ENCODE measurements at regions not wholly inside any gene's neighbourhood (a gene's known extent, or its start where the extent isn't known, plus 50 kb on each side); places are given as distances from the start of the nearest gene placed in this dataset.
"Not testable (repeated sequence)": the region's sequence is repeated elsewhere in the genome, so short reads cannot be mapped to it uniquely, and the experiment has no call there.

- no peak for DNase-seq
These were observed 482.7 kb upstream of the ADAMTS9 start for GRCh38 chr3:65170390-65171042.

- DNase-seq: no peak
These were observed 482.2 kb upstream of the ADAMTS9 start for GRCh38 chr3:65169961-65170360.

GRCh38 chr3:65168547-65168946, 480.7 kb upstream of the ADAMTS9 start:
- DNase-seq: no peak

GRCh38 chr3:65166531-65166930, 478.7 kb upstream of the ADAMTS9 start:
- DNase-seq: no peak

- DNase-seq: no peak
These were observed 470.2 kb upstream of the ADAMTS9 start for GRCh38 chr3:65158023-65158422.

- DNase-seq: no peak
These were observed 466.2 kb upstream of the ADAMTS9 start for GRCh38 chr3:65153850-65154512.

GRCh38 chr3:65151666-65152065, 463.9 kb upstream of the ADAMTS9 start:
- DNase-seq: no peak

- no peak for DNase-seq
These were observed 462.1 kb upstream of the ADAMTS9 start for GRCh38 chr3:65149877-65150276.

- no peak for DNase-seq
These were observed 460.9 kb upstream of the ADAMTS9 start for GRCh38 chr3:65148687-65149086.

- DNase-seq: peak in 1 of 2 experiments; percentile 13
These were observed 458.4 kb upstream of the ADAMTS9 start for GRCh38 chr3:65146179-65146578.

GRCh38 chr3:65145680-65146079, 457.9 kb upstream of the ADAMTS9 start:
- no peak for DNase-seq

- no peak for DNase-seq
These were observed 457.1 kb upstream of the ADAMTS9 start for GRCh38 chr3:65144791-65145351.

GRCh38 chr3:65142456-65142855, 454.7 kb upstream of the ADAMTS9 start:
- DNase-seq: no peak

GRCh38 chr3:65138556-65138955, 450.8 kb upstream of the ADAMTS9 start:
- DNase-seq: no peak

- not testable (repeated sequence) for DNase-seq
These were observed 446.0 kb upstream of the ADAMTS9 start for GRCh38 chr3:65133752-65134151.

GRCh38 chr3:65130782-65131181, 443.0 kb upstream of the ADAMTS9 start:
- no peak for DNase-seq

- DNase-seq: no peak
These were observed 440.5 kb upstream of the ADAMTS9 start for GRCh38 chr3:65128346-65128745.

- DNase-seq: no peak
These were observed 439.0 kb upstream of the ADAMTS9 start for GRCh38 chr3:65126527-65127410.

GRCh38 chr3:65120156-65120555, 432.4 kb upstream of the ADAMTS9 start:
- not testable (repeated sequence) for DNase-seq

- no peak for DNase-seq
These were observed 431.2 kb upstream of the ADAMTS9 start for GRCh38 chr3:65118912-65119499.

- no peak for DNase-seq
These were observed 426.2 kb upstream of the ADAMTS9 start for GRCh38 chr3:65114041-65114440.

GRCh38 chr3:65112751-65113300, 425.0 kb upstream of the ADAMTS9 start:
- DNase-seq: no peak

- no peak for DNase-seq
These were observed 422.9 kb upstream of the ADAMTS9 start for GRCh38 chr3:65110661-65111060.

All from SW 1271 (cell line).